HUES6 (cell line): ENCODE measurements at regions not wholly inside any gene's neighbourhood (a gene's known extent, or its start where the extent isn't known, plus 50 kb on each side); places are given as distances from the start of the nearest gene placed in this dataset.

Experiments
- H3K27ac ChIP-seq: 2 replicates; pipeline ENCODE4 v1.7.0; 2013; ENCODE audit warnings: low read depth, mild to moderate bottlenecking, low read length, inconsistent platforms
- H3K27me3 ChIP-seq: 2 replicates; pipeline ENCODE4 v1.6.1; 2013; ENCODE audit warnings: low read length; ENCODE audit not compliant: control insufficient read depth, insufficient read depth
- H3K36me3 ChIP-seq: 2 replicates; pipeline ENCODE4 v1.6.1; 2013; ENCODE audit warnings: low read length; ENCODE audit not compliant: control insufficient read depth, insufficient read depth
- H3K4me1 ChIP-seq: 2 replicates; pipeline ENCODE4 v1.6.1; 2013; ENCODE audit warnings: low read length; ENCODE audit not compliant: control insufficient read depth, insufficient read depth
- H3K4me3 ChIP-seq: 2 replicates; pipeline ENCODE4 v1.5.1; 2013; ENCODE audit warnings: low read depth, low read length
- H3K9ac ChIP-seq: one replicate; pipeline ENCODE4 v1.6.1; 2013; ENCODE audit warnings: mild to moderate bottlenecking, low read length
- H3K9me3 ChIP-seq: 2 replicates; pipeline ENCODE4 v1.6.1; 2013; ENCODE audit warnings: low read depth, low read length; ENCODE audit not compliant: control insufficient read depth, insufficient read depth

DNA sequence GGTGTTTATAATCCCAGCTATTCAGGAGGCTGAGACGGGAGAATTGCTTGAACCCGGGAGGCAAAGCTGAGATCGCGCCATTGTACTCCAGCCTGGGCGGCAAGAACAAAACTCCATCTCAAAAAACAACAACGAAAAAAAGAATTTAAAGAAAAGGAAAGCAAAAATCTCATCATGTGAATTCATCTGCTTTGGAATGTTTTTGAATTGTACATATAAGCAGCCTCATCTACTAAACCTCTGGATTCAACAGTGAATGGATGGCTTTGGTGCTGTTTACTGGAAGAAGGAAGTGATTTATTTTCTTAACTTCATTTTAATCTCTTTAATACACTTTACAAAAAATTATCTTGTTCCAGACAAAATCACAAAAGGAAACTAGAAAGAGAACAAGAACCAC lies 51.8 kb upstream of the PNRC1 start:
- Histone ChIP-seq H3K9ac (no peak overlapping the region), H3K27me3 (no peaks in the 10 kb centered on the region), H3K4me1 (peaks cover 6% of the 10 kb centered on the region; the same call in 1 of the 2 replicates), H3K27ac (no peak overlapping the region), H3K36me3 (no peaks in the 10 kb centered on the region), H3K4me3 (no peak overlapping the region), H3K9me3 (no peaks in the 10 kb centered on the region)

DNA sequence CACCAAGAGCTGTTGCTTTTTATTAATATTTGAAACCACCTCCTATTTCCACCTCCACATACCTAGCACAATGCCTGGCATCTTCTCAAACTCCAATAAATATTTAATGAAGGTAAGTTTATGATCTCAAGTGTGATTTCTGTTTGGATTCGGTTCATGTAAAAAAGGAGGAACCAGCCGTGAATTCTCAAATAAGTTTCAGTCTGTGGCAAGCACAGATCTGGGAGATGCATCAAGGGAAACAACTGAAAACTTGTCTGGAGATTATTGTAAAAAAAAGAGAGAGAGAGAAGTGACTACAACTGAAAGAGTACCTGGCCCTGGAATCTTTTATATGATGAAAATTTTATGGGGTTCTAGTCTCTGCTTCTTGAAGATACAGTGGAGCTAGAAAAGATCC lies 52.8 kb upstream of the PNRC1 start:
- no peak overlapping the region for H3K9ac ChIP-seq
- peaks cover 10% of the 10 kb centered on the region; the same call in 1 of the 2 replicates for H3K4me1 ChIP-seq
- H3K9me3 ChIP-seq = no peaks in the 10 kb centered on the region
- H3K4me3 ChIP-seq = no peak overlapping the region
- no peak overlapping the region for H3K27ac ChIP-seq
- no peaks in the 10 kb centered on the region for H3K36me3 ChIP-seq
- H3K27me3 ChIP-seq = no peaks in the 10 kb centered on the region

DNA sequence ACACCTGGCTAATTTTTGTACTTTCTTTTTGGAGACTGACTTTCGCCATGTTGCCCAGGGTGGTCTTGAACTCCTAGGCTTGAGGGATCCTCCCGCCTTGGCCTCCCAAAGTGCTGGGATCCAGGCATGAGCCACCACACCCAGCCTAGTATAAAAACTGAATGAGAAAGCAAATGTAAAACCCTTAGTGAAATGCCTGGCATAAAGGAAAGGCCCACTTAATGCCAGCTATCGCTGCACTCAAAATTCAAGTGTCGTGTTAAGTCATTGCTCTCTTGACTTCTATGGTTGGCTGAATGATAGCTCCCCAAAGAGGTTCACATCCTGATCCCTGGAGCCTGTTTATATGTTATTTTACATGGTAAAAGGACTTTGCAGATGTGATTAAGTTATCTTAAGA lies 54.4 kb upstream of the PNRC1 start:
- no peaks in the 10 kb centered on the region for H3K27me3 ChIP-seq
- no peak overlapping the region for H3K27ac ChIP-seq
- H3K9me3 ChIP-seq = no peaks in the 10 kb centered on the region
- H3K9ac ChIP-seq = no peak overlapping the region
- H3K4me1 ChIP-seq = peaks cover 26% of the 10 kb centered on the region
- H3K36me3 ChIP-seq = no peaks in the 10 kb centered on the region
- no peak overlapping the region for H3K4me3 ChIP-seq

DNA sequence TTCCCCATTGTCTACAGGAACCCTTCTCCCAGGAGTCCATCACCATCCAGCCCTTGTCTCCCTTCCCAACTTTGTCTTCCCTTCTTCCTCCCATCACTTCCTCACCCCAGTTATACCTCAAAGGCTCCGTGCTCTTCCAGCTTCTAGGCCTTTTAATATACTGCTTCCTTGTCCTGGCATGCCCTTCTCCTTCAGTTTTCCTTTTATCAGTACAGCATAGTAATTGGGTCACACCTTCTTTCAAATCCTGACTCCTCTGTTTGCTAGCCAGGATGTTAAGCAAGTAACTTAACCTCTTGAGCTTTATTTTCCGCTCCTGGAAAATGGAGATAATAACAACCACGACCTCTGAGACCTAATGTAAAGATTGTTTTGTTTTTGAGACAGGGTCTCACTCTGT lies 54.9 kb upstream of the PNRC1 start:
- no peak overlapping the region for H3K27ac ChIP-seq
- no peak overlapping the region for H3K9ac ChIP-seq
- H3K36me3 ChIP-seq = no peaks in the 10 kb centered on the region
- no peak overlapping the region for H3K4me3 ChIP-seq
- peaks cover 26% of the 10 kb centered on the region for H3K4me1 ChIP-seq
- H3K9me3 ChIP-seq = no peaks in the 10 kb centered on the region
- no peaks in the 10 kb centered on the region for H3K27me3 ChIP-seq

DNA sequence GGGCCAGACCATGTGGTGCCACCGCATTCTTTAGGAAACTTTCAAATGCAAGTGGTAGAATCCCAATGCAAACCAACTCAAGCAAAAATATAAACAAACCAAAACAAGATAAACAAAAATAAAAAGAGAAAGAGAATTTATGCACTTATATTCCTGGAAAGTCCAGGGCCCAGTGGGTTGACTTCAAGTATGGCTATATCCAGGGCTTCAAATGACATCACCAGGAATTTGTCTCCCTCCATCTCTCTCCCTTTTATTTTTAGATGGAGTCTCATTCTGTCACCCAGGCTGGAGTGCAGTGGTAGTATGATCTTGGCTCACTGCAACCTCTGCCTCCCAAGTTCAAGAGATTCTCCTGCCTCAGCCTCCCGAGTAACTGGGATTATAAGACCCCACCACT lies 56.1 kb upstream of the PNRC1 start:
- Histone ChIP-seq H3K36me3 (no peaks in the 10 kb centered on the region), H3K4me3 (no peak overlapping the region), H3K9ac (no peak overlapping the region), H3K4me1 (peaks cover 26% of the 10 kb centered on the region), H3K9me3 (no peaks in the 10 kb centered on the region), H3K27ac (no peak overlapping the region), H3K27me3 (no peaks in the 10 kb centered on the region)

DNA sequence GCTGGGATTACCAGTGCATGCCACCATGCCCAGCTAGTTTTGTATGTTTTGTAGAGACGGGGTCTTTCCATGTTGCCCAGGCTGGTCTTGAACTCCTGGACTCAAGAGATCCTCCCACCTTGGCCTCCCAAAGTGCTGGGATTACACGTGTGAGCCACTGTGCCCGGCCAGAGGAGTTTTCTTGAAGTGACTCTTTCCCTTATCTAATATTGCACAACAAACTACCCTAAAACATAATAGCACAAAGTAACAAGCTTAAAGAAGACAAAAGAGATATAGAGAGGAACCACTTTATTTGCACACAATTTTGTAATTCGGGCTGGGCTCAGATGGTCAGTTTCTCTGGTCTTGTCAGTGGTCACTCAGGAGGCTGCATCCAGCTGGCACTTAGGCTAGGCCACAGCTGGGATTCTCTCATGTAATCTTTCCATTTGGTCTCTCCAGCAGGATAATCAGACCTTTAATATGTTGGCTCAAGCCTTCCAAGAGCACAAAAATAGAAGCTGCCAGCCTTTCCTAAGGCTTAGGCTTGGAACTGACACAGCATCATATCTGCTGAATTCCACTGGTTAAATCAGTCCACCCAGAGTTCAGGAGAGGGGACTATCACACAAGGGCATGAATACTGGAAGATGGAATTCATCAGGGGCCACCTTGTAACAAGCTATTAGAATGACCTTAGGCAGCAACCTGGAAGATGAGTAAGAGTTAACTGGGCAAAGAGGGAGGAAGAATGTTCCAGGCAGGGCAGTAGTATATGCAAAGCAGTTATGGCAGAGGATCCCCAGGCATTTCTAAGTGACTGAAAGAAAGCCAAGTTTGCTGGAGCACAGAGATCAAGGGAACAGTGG lies 56.7 kb upstream of the PNRC1 start:
- H3K27me3 ChIP-seq = no peaks in the 10 kb centered on the region

DNA sequence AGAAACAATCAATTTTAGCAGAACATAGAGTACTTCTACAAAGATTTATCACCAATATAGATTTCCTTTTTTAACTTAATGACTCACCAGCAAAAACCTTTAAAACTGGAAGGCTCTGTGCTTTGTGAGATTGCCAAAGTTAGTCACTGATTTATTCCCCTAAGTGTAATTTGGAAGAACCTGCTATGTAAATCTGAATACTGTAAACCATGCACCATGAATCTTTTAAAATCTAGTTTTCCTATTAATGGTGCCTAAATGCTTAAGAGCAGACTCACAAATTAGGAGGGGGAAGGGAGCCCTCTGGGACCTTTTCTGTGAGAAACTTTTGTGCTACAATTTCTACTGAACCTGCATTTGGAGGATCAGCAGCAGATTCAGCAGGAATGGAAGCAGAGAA lies 57.8 kb upstream of the PNRC1 start:
- H3K4me1 ChIP-seq = peaks cover 26% of the 10 kb centered on the region

More for the DNA sequence above, 56.7 kb upstream of the PNRC1 start:
- Histone ChIP-seq H3K4me1 (peaks cover 26% of the 10 kb centered on the region), H3K9ac (no peak overlapping the region), H3K36me3 (no peaks in the 10 kb centered on the region), H3K27ac (no peak overlapping the region), H3K4me3 (no peak overlapping the region), H3K9me3 (no peaks in the 10 kb centered on the region)

DNA sequence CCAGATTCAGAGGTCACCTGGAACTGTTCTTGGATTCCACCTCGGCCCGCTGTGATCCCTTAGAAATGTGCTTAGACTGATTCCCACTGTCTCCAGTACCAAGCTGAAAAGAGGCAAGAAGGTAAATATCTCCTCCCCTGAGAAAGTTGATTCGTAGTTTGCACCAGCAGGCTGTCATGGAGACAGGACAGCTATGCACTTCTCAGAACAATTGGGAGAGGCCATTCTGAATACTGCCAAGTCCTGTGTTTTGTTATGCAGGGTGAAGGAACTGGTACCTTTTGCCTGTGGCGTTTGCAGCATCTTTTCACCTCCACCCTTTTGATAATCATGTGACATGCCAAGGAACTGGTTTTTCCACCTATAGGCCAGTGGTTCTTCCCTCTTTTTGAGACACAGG lies 58.2 kb upstream of the RNGTT start:
- H3K27me3 ChIP-seq = no peaks in the 10 kb centered on the region
- H3K27ac ChIP-seq = peak overlapping the region; percentile 58; the same call in 1 of the 2 replicates
- no peak overlapping the region for H3K9ac ChIP-seq
- peaks cover 26% of the 10 kb centered on the region for H3K4me1 ChIP-seq
- H3K36me3 ChIP-seq = no peaks in the 10 kb centered on the region
- no peak overlapping the region for H3K4me3 ChIP-seq
- no peaks in the 10 kb centered on the region for H3K9me3 ChIP-seq

More for the DNA sequence above, 57.8 kb upstream of the PNRC1 start:
- Histone ChIP-seq H3K4me3 (no peak overlapping the region), H3K9me3 (no peaks in the 10 kb centered on the region), H3K9ac (no peak overlapping the region), H3K27me3 (no peaks in the 10 kb centered on the region), H3K27ac (no peak overlapping the region), H3K36me3 (no peaks in the 10 kb centered on the region)

DNA sequence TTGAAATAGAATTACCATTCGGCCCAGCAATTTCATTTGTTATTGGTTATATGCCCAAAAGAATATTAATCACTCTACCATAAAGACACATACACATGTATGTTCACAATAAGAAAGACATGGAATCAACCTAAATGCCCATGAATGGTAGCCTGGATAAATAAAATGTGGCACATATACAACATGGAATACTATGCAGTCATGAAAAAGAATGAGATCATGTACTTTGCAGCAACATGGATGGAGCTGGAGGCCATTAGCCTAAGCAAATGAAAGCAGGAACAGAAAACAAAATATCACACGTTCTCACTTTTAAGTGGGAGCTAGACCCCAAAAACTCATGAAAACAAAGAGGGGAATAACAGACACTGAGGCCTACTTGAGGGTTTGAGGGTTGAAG lies 52.6 kb upstream of the RNGTT start:
- H3K9me3 ChIP-seq = peaks cover 3% of the 10 kb centered on the region; the same call in 1 of the 2 replicates
- no peaks in the 10 kb centered on the region for H3K27me3 ChIP-seq
- H3K4me3 ChIP-seq = no peak overlapping the region
- H3K9ac ChIP-seq = no peak overlapping the region
- H3K27ac ChIP-seq = no peak overlapping the region
- no peaks in the 10 kb centered on the region for H3K4me1 ChIP-seq
- no peaks in the 10 kb centered on the region for H3K36me3 ChIP-seq

DNA sequence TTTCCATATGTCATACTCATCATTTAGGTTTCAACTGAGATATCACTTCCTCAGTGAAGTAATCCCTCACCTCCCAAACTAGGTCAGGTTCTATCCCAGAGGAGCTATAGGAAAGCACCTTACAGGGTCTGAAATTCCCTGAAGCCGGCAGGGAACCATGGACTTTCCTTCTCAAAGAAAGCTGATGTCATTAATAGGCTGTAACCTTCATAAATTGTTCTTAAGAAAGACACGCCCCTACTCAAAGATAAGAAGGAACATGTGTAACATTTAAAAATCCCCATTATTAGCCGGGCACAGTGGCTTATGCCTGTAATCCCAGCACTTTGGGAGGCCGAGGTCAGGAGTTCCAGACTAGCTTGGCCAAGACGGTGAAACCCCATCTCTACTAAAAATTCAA lies 50.0 kb upstream of the RNGTT start:
- Histone ChIP-seq H3K27ac (no peak overlapping the region), H3K9me3 (peaks cover 3% of the 10 kb centered on the region; the same call in 1 of the 2 replicates), H3K27me3 (no peaks in the 10 kb centered on the region), H3K4me3 (no peak overlapping the region), H3K36me3 (no peaks in the 10 kb centered on the region), H3K9ac (no peak overlapping the region), H3K4me1 (peaks cover 11% of the 10 kb centered on the region; the same call in 1 of the 2 replicates)
